Fibroblast of the conjunctiva (primary cell): ENCODE measurements at regions not wholly inside any gene's neighbourhood (a gene's known extent, or its start where the extent isn't known, plus 50 kb on each side); places are given as distances from the start of the nearest gene placed in this dataset.

ENCODE experiments used
- DNase-seq: peaks from one replicate; pipeline ENCODE4 v3.0.0-alpha.2; 2010; ENCODE audit warnings: low read depth

- no peak for DNase-seq
Observed at GRCh38 chr19:30898353-30899103, 450.7 kb downstream of the TSHZ3 start.

- DNase-seq = no peak
Observed at GRCh38 chr19:30897553-30897952, 451.7 kb downstream of the TSHZ3 start.

GRCh38 chr19:30897034-30897433 is 452.2 kb downstream of the TSHZ3 start:
- DNase-seq = no peak

GRCh38 chr19:30896554-30896953 is 452.7 kb downstream of the TSHZ3 start:
- no peak for DNase-seq

- DNase-seq = no peak
Observed at GRCh38 chr19:30895946-30896345, 453.3 kb downstream of the TSHZ3 start.

- DNase-seq = no peak
Observed at GRCh38 chr19:30891051-30891450, 458.2 kb downstream of the TSHZ3 start.

- no peak for DNase-seq
Observed at GRCh38 chr19:30890033-30890432, 459.2 kb downstream of the TSHZ3 start.

- DNase-seq = no peak
Observed at GRCh38 chr19:30888937-30889336, 460.3 kb downstream of the TSHZ3 start.

- no peak for DNase-seq
Observed at GRCh38 chr19:30887042-30887441, 462.2 kb downstream of the TSHZ3 start.

GRCh38 chr19:30886222-30886621 is 463.0 kb downstream of the TSHZ3 start:
- no peak for DNase-seq

- DNase-seq = no peak
Observed at GRCh38 chr19:30884146-30884812, 465.0 kb downstream of the TSHZ3 start.

- DNase-seq = no peak
Observed at GRCh38 chr19:30883071-30883470, 466.2 kb downstream of the TSHZ3 start.

- no peak for DNase-seq
Observed at GRCh38 chr19:30882411-30883005, 466.7 kb downstream of the TSHZ3 start.

GRCh38 chr19:30881930-30882329 is 467.3 kb downstream of the TSHZ3 start:
- no peak for DNase-seq

GRCh38 chr19:30881281-30881680 is 468.0 kb downstream of the TSHZ3 start:
- no peak for DNase-seq

- DNase-seq = no peak
Observed at GRCh38 chr19:30880551-30880950, 468.7 kb downstream of the TSHZ3 start.

- no peak for DNase-seq
Observed at GRCh38 chr19:30880151-30880550, 469.1 kb downstream of the TSHZ3 start.

- DNase-seq = no peak
Observed at GRCh38 chr19:30879736-30880135, 469.5 kb downstream of the TSHZ3 start.

GRCh38 chr19:30879225-30879624 is 470.0 kb downstream of the TSHZ3 start:
- DNase-seq = no peak

- no peak for DNase-seq
Observed at GRCh38 chr19:30878495-30878894, 470.7 kb downstream of the TSHZ3 start.

- DNase-seq = no peak
Observed at GRCh38 chr19:30877661-30878113, 471.5 kb downstream of the TSHZ3 start.

- DNase-seq = no peak
Observed at GRCh38 chr19:30873691-30874090, 475.5 kb downstream of the TSHZ3 start.

GRCh38 chr19:30873003-30873402 is 476.2 kb downstream of the TSHZ3 start:
- no peak for DNase-seq
